PC-3 (cell line): ENCODE measurements at regions not wholly inside any gene's neighbourhood (a gene's known extent, or its start where the extent isn't known, plus 50 kb on each side); places are given as distances from the start of the nearest gene placed in this dataset.

Experiments
- EZH2 ChIP-seq: fragments of 300-600 bp; sonication (generic); IDR thresholded peaks from one replicate; pipeline ENCODE4 v1.6.1; 2017; ENCODE audit warnings: antibody characterized with exemption, mild to moderate bottlenecking, low read length; ENCODE audit not compliant: unreplicated experiment
- EZH2phosphoT487 ChIP-seq: fragments of 300-600 bp; sonication (generic); IDR thresholded peaks from 2 replicates; pipeline ENCODE4 v1.6.1; 2018; ENCODE audit warnings: mild to moderate bottlenecking, antibody characterized with exemption, low read length, borderline replicate concordance
- TF ChIP-seq, protein P1 (sequence below): fragments of 300-600 bp; sonication (generic); conservative IDR thresholded peaks from 2 replicates; pipeline ENCODE4 v1.5.1; 2017; ENCODE audit warnings: antibody characterized with exemption, low read depth, mild to moderate bottlenecking, low read length

- TF ChIP-seq, protein P1, sequence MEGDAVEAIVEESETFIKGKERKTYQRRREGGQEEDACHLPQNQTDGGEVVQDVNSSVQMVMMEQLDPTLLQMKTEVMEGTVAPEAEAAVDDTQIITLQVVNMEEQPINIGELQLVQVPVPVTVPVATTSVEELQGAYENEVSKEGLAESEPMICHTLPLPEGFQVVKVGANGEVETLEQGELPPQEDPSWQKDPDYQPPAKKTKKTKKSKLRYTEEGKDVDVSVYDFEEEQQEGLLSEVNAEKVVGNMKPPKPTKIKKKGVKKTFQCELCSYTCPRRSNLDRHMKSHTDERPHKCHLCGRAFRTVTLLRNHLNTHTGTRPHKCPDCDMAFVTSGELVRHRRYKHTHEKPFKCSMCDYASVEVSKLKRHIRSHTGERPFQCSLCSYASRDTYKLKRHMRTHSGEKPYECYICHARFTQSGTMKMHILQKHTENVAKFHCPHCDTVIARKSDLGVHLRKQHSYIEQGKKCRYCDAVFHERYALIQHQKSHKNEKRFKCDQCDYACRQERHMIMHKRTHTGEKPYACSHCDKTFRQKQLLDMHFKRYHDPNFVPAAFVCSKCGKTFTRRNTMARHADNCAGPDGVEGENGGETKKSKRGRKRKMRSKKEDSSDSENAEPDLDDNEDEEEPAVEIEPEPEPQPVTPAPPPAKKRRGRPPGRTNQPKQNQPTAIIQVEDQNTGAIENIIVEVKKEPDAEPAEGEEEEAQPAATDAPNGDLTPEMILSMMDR = no peak
- no peak for TF ChIP-seq EZH2
- TF ChIP-seq EZH2phosphoT487 = no peak
Measured at GRCh38 chr16:51507286-51507685, 356.2 kb upstream of the SALL1 start.
